ENCODE measurements at regions not wholly inside any gene's neighbourhood (a gene's known extent, or its start where the extent isn't known, plus 50 kb on each side); places are given as distances from the start of the nearest gene placed in this dataset.
A peak's percentile ranks its signal among the peaks of the same experiment; 100 is the strongest.

- DNase-seq (ENCODE audit: low spot score), result no peak
- FAIRE-seq, result no peak
Observed at GRCh38 chr7:55690-56248, 136.6 kb upstream of the FAM20C start.

DNA sequence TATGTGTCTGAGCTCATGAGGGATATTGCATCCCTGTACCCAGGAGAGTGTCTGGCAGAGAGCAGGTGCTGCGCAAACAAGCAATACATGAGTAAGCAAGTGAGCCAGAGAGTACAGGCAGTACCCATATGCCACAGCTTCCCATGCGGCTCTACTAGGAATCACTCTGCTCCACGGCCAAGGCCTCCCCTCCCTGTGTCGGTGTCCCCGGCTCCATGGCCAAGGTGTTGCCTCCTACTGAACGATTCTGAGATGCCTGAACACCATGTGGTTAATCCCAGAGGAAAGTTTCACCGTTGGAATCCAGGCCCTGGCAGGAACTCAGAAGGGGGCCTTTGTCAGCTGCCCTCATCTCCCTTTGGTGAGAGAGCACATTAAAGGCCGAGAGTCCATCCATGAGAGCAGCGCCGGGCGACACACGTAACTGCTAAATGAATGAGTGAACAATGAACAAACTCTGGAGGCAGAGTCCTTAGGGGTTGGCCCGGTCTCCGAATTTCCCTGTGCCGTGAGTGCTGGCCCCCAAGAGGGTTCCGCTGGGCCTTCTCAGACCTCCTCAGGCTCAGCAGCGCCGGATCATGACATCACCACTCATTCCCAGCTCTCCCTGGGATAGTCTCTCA, 136.0 kb upstream of the FAM20C start:
- peak; percentile 77 for FAIRE-seq
- no peak for DNase-seq (ENCODE audit: low spot score)

- no peak for DNase-seq (ENCODE audit: low spot score)
Observed at GRCh38 chr7:57071-57470, 135.3 kb upstream of the FAM20C start.

GRCh38 chr7:57482-58255, 134.7 kb upstream of the FAM20C start:
- no peak for FAIRE-seq

More at GRCh38 chr7:57071-57470, 135.3 kb upstream of the FAM20C start:
- no peak for FAIRE-seq

DNA sequence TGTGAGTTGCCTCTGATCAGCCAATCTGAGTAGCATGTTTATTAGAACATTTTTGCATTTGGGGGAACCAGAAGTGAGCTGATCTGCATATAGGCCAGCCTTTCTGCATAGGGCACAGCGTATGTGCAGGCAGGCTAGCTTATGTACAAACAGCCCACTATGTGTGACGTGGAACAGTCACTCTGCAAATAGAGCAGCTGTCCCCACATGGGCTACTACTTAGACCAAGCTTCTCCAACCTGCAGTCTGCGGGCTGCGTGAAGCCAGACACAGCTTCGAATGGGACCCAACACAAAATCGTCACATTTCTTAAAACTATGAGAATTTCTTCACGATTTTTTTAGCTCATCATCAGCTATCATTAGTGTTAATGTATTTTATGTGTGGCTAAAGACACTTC, 134.1 kb upstream of the FAM20C start:
- no peak for DNase-seq (ENCODE audit: low spot score)
- FAIRE-seq, result peak; percentile 90

More at GRCh38 chr7:57482-58255, 134.7 kb upstream of the FAM20C start:
- DNase-seq (ENCODE audit: low spot score), result no peak

DNA sequence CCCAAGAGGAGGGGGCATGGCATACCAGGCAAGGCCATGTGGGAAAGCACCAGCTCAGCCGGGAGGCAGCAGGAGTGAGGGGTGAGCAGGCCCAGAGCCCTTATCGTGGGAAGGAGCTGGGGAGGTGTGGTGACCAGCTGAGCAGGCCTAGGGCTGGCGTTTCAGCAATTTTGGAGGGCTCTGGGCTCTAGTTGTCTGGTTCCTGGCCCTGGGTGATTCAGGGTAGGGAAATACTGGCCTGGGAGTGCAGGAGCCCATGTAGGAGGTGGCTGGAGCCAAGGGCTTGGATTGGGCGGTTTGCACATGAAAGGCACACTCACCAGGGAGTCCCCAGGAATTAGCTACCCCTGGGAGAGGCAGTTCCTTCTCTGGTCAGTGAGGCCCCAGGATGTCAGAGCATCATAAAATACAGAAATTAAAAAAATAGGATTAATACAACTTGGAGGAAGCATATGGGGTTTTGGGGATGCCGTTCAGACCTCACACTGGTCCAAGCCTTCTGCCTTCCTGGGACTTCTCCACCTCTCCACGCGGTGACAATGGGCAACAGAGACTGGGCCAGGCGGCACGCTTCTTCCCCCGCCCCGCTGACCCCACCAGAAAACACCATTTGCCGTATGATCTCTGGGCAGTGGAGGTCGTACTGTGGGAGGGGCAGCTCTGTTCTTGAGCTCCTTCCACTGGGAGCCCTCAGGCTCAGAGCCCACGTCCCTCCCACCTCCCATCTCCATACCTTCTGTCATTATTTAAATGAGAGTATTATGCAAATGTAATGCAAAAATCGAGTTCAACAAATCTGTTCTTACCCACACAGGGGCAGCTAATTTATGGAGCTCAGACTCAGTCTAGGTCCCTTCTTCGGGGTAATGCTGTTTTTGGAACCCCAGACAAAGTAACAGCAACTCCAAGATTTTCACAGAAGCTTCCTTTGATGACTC, 133.0 kb upstream of the FAM20C start:
- DNase-seq (ENCODE audit: low spot score), result no peak
- no peak for FAIRE-seq

DNA sequence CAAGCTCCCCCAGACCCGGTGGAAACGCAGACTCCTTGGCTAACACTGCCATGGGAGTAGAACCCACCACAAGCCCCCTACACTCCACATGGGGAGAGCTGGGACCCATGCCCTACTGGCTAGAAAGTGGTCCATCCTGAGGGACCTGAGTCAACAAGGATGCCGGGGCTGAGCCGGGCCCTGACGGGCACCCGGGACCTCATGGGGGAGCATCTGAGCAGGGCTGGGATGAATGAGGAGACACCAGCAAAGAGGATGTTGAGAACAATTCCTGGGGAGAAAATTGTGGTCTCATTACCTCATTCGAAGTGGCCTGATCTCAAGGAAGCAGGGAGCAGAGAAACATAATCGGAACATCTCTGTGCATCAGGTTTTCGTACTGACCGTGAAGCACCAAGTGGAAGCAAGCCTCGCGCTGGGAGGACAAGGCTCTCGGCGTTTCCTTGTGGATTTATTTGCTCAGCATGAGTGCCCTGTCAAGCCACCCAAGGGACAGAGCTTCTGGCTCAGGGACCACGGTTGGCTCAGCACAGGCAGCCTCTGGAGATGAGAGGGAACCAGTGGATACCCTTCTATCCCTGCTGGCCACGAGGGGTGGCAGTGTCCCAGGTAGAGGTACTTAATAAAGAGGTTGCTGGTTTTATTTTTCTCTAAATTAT, 132.2 kb upstream of the FAM20C start:
- DNase-seq (ENCODE audit: low spot score), result no peak
- FAIRE-seq, result no peak

- FAIRE-seq (no peak), DNase-seq (ENCODE audit: low spot score) (no peak)
Observed at GRCh38 chr7:60706-61105, 131.7 kb upstream of the FAM20C start.

GRCh38 chr7:61111-61510, 131.3 kb upstream of the FAM20C start:
- no peak for DNase-seq (ENCODE audit: low spot score)
- FAIRE-seq, result no peak

- FAIRE-seq (no peak), DNase-seq (ENCODE audit: low spot score) (no peak)
Observed at GRCh38 chr7:61576-62360, 130.6 kb upstream of the FAM20C start.

DNA sequence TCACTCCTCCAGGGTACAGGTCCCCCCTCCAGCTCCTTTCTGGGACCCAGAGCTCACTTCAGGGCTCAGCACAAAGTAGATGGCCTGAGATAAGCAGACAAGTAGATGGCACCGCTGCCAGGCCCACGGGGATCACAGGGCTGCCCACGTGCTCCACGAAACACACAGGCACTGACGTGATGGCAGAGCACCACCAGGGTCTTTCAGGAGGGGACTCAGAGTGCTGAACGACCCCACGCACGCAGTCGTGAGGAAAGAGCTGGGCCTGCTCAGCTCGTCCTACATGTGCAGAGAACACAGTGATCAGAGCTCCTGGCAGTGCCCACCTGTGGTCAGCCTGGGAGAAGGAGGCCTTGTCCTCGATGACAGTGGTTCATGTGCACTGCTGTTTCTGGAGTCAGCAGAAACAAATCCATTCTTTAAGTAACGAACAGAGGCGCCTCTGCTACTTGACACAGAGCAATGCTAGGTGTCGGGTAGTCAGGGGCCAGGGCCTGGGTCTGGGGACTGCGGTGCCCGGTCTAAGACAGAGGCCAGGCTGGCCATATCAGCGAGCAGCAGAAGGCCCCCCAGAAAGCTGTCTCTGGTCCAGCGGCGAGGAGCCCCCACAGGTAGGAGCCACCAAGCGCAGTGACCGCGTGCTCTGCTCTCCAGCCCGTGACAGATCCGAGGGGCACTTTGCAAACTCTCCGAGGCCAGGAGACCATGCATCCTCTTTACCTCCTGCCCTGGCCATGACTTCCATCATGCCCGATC, 129.8 kb upstream of the FAM20C start:
- peak; percentile 81 for FAIRE-seq
- DNase-seq (ENCODE audit: low spot score), result no peak

DNA sequence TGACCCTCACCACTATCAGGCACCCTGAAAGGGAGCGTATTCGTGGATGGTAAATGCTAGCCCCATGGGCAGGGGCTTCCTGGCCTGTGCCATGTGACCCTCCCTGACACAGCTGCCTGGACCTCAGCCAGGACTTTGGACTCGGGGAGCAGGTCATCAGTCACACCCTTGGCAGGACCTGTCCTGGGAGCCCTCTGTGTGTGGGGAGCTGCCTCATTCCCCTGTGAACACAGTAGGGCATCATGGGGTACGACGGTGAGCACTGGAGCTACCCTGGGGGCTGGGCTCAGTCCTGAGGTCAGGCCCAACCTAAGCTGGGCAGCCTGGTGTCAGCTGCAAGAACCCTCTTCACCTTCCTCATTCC, 129.3 kb upstream of the FAM20C start:
- FAIRE-seq, result no peak
- DNase-seq (ENCODE audit: low spot score), result no peak

DNA sequence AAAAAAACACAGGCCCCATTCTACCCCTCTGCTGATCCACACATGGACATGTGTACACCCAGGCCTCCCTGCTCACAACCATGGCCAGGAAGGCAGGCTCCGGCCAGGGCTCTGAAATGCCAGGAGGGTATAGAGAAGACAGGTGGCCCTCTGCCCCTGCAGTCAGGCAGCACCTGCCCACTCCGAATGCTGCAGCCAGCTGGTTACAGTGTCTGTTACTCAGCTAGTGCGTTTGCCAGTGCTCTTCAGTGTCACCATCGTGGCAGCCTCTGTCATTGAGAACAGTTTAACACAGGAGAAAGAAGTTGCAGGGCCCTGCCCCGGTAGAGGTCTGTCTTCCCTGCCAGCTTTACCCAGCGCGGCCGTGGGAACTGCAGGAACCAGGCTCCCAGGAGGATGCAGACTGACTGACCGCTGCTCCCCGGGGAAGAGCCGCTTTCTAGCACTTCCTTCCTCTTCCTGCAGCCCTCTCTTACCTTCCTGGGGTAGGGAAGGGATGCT, 128.8 kb upstream of the FAM20C start:
- FAIRE-seq, result peak; percentile 63
- no peak for DNase-seq (ENCODE audit: low spot score)

GRCh38 chr7:64098-64915, 128.1 kb upstream of the FAM20C start:
- peak; percentile 17 for FAIRE-seq

DNA sequence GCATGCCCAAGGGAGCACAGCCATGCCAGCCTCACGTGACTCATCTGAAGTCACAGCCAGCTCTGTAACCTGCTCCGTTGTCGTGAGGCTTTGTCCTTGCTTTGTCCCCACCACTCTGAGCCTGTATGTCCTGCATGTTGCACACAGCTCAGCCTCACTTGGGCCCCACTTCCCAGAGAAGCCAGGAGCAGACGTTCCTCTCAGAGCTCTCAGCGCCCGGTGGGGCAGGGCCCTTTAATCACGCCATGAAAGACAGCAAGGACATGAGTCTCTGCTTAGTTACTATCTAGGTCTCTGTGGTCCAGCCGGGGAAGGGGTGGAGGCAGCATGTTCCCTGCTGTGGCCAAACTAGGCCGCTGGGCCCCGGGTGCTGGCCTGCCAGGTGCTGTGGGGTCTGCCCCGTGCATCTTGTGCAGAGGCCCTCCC, 127.4 kb upstream of the FAM20C start:
- no peak for FAIRE-seq
- DNase-seq (ENCODE audit: low spot score), result no peak

More at GRCh38 chr7:64098-64915, 128.1 kb upstream of the FAM20C start:
- DNase-seq (ENCODE audit: low spot score), result no peak

- DNase-seq (ENCODE audit: low spot score), result no peak
- no peak for FAIRE-seq
Observed at GRCh38 chr7:65554-65953, 126.8 kb upstream of the FAM20C start.

DNA sequence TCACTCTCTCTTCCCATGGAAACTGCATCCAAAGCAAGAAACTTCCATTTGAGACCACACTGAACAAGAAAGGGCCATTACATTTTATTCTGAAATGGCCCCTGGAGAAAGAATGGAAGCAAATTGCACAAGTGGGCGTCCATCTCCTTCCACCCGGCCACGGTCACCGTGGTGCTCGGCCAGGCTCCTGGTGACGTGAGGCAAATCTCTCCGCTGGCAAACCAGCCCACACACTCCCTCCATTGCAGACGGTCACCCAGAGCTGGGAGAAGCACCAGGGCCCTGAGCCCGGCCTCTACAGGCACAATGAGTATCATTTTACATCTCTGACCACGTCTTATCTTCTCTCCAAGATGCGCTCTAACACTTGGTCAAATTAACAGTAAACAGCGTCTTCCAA, 126.1 kb upstream of the FAM20C start:
- DNase-seq (ENCODE audit: low spot score), result no peak
- FAIRE-seq, result no peak

- FAIRE-seq (no peak), DNase-seq (ENCODE audit: low spot score) (no peak)
Observed at GRCh38 chr7:66741-67140, 125.6 kb upstream of the FAM20C start.

All from urothelium cell line (cell line).